ENCODE measurements at regions not wholly inside any gene's neighbourhood (a gene's known extent, or its start where the extent isn't known, plus 50 kb on each side); places are given as distances from the start of the nearest gene placed in this dataset.

GRCh38 chr1:63012339-63012738 is 228.4 kb downstream of the ATG4C start:
- H3K27ac ChIP-seq, result no peak overlapping the region
- intact Hi-C loops (cut with DNase I; ENCODE audit: low total_unique reads), result no loop called here
- no peak overlapping the region for H3K4me3 ChIP-seq
- H3K4me1 ChIP-seq, result no peaks in the 10 kb centered on the region
- H3K27me3 ChIP-seq, result no peaks in the 10 kb centered on the region
- no peak for TF ChIP-seq POLR2A (IDR thresholded peaks at IDR 0.05)
- TF ChIP-seq, protein P1, sequence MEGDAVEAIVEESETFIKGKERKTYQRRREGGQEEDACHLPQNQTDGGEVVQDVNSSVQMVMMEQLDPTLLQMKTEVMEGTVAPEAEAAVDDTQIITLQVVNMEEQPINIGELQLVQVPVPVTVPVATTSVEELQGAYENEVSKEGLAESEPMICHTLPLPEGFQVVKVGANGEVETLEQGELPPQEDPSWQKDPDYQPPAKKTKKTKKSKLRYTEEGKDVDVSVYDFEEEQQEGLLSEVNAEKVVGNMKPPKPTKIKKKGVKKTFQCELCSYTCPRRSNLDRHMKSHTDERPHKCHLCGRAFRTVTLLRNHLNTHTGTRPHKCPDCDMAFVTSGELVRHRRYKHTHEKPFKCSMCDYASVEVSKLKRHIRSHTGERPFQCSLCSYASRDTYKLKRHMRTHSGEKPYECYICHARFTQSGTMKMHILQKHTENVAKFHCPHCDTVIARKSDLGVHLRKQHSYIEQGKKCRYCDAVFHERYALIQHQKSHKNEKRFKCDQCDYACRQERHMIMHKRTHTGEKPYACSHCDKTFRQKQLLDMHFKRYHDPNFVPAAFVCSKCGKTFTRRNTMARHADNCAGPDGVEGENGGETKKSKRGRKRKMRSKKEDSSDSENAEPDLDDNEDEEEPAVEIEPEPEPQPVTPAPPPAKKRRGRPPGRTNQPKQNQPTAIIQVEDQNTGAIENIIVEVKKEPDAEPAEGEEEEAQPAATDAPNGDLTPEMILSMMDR (IDR thresholded peaks at IDR 0.05), result no peak
- no peak for DNase-seq
- WGBS, 2 donors, result 48 to 56% methylated on average over 6 of the region's 6 CpGs
- no peaks in the 10 kb centered on the region for H3K9me3 ChIP-seq
- no peaks in the 10 kb centered on the region for H3K36me3 ChIP-seq (ENCODE audit: low read depth, missing control alignments)

- no peaks in the 10 kb centered on the region for H3K36me3 ChIP-seq (ENCODE audit: low read depth, missing control alignments)
- no peak overlapping the region for H3K4me3 ChIP-seq
- 94 to 98% methylated on average over 2 of the region's 2 CpGs for WGBS, 2 donors
- no peak for DNase-seq
- intact Hi-C loops (cut with DNase I; ENCODE audit: low total_unique reads), result no loop called here
- no peaks in the 10 kb centered on the region for H3K27me3 ChIP-seq
- H3K27ac ChIP-seq, result no peak overlapping the region
- no peaks in the 10 kb centered on the region for H3K4me1 ChIP-seq
- no peaks in the 10 kb centered on the region for H3K9me3 ChIP-seq
- TF ChIP-seq, protein P1 (IDR thresholded peaks at IDR 0.05), result no peak
- TF ChIP-seq POLR2A (IDR thresholded peaks at IDR 0.05), result no peak
These were observed 230.3 kb downstream of the ATG4C start for GRCh38 chr1:63014267-63014666.

- Histone ChIP-seq H3K27ac (no peak overlapping the region), H3K4me3 (no peak overlapping the region), H3K36me3 (ENCODE audit: low read depth, missing control alignments) (no peaks in the 10 kb centered on the region), H3K27me3 (no peaks in the 10 kb centered on the region), H3K4me1 (no peaks in the 10 kb centered on the region), H3K9me3 (no peaks in the 10 kb centered on the region)
- intact Hi-C loops (cut with DNase I; ENCODE audit: low total_unique reads), result no loop called here
- TF ChIP-seq POLR2A (IDR thresholded peaks at IDR 0.05), result no peak
- TF ChIP-seq, protein P1 (IDR thresholded peaks at IDR 0.05), result no peak
- WGBS, 2 donors, result 47 to 58% methylated on average over 1 to 2 of the region's 2 CpGs
- DNase-seq, result no peak
These were observed 238.4 kb downstream of the ATG4C start for GRCh38 chr1:63022319-63022718.

- H3K27me3 ChIP-seq, result no peaks in the 10 kb centered on the region
- DNase-seq, result no peak
- TF ChIP-seq, protein P1 (IDR thresholded peaks at IDR 0.05), result no peak
- TF ChIP-seq POLR2A (IDR thresholded peaks at IDR 0.05), result no peak
- H3K9me3 ChIP-seq, result no peaks in the 10 kb centered on the region
- WGBS, 2 donors, result 80 to 87% methylated on average over 7 of the region's 7 CpGs
- H3K4me3 ChIP-seq, result no peak overlapping the region
- no peaks in the 10 kb centered on the region for H3K36me3 ChIP-seq (ENCODE audit: low read depth, missing control alignments)
- no peak overlapping the region for H3K27ac ChIP-seq
- intact Hi-C loops (cut with DNase I; ENCODE audit: low total_unique reads), result no loop called here
- no peaks in the 10 kb centered on the region for H3K4me1 ChIP-seq
These were observed 239.2 kb downstream of the ATG4C start for GRCh38 chr1:63023171-63023570.

DNA sequence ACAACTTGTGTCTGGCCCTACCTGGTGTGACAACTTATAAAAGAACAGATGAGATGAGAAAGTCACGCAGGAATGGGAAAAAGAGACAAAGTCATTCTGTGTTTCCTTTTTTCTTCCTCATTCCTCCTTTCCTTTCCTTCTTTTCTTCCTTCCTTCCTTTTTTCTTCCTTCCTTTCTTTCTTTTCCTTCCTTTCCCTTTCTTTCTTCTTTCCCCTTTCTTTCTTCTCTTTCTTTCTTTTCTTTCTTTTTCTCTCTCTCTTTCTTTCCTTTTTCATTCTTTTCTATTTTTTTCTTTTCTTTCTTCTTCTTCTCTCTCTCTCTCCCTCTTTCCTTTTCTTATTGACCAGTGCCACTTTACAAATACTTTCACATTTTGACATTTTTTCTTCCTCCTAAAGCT is 239.7 kb downstream of the ATG4C start:
- no peak for DNase-seq
- WGBS, 2 donors, result 97 to 100% methylated on average over 1 of the region's 1 CpG
- intact Hi-C loops (cut with DNase I; ENCODE audit: low total_unique reads), result no loop called here
- TF ChIP-seq, protein P1 (IDR thresholded peaks at IDR 0.05), result no peak
- no peak for TF ChIP-seq POLR2A (IDR thresholded peaks at IDR 0.05)
- H3K4me3 ChIP-seq, result no peak overlapping the region
- H3K36me3 ChIP-seq (ENCODE audit: low read depth, missing control alignments), result no peaks in the 10 kb centered on the region
- no peaks in the 10 kb centered on the region for H3K27me3 ChIP-seq
- H3K4me1 ChIP-seq, result no peaks in the 10 kb centered on the region
- no peaks in the 10 kb centered on the region for H3K9me3 ChIP-seq
- no peak overlapping the region for H3K27ac ChIP-seq

All from testis (tissue), 2 donors.